Thyroid gland (tissue), 4 donors: ENCODE measurements at regions not wholly inside any gene's neighbourhood (a gene's known extent, or its start where the extent isn't known, plus 50 kb on each side); places are given as distances from the start of the nearest gene placed in this dataset.

Experiments used
- CTCF ChIP-seq, 6 experiments: fragments of 200-600 bp in 3 of 6; fragments of 450-650 bp in 3 of 6; sonication (generic) in 3 of 6; IDR thresholded peaks; one replicate each; pipeline ENCODE4 v1.5.1; 2016 to 2019; ENCODE audit warnings: antibody characterized with exemption in 6 of 6, mild to moderate bottlenecking in 2 of 6, inconsistent platforms in 1 of 6, moderate library complexity in 1 of 6
- POLR2A ChIP-seq, 2 donors: fragments of 450-650 bp; IDR thresholded peaks; one replicate each; pipeline ENCODE4 v1.6.1; 2017; ENCODE audit warnings: antibody characterized with exemption in 2 of 2, mild to moderate bottlenecking in 2 of 2, moderate library complexity in 1 of 2

- TF ChIP-seq CTCF (IDR thresholded peaks at IDR 0.05) (no peak), POLR2A (IDR thresholded peaks at IDR 0.05) (no peak)
Measured at GRCh38 chr18:78514910-78515670, 464.5 kb upstream of the SALL3 start.
